DMS53 treated with DMSO at 0.1 percent for 48 hours (cell line): ENCODE measurements at regions not wholly inside any gene's neighbourhood (a gene's known extent, or its start where the extent isn't known, plus 50 kb on each side); places are given as distances from the start of the nearest gene placed in this dataset.
"Not testable (repeated sequence)": the region's sequence is repeated elsewhere in the genome, so short reads cannot be mapped to it uniquely, and the experiment has no call there.

Experiments used
- DNase-seq: peaks from one replicate; lab custom pipeline; 2025; ENCODE audit not compliant: unreplicated experiment; lab: John Stamatoyannopoulos, UW

DNA sequence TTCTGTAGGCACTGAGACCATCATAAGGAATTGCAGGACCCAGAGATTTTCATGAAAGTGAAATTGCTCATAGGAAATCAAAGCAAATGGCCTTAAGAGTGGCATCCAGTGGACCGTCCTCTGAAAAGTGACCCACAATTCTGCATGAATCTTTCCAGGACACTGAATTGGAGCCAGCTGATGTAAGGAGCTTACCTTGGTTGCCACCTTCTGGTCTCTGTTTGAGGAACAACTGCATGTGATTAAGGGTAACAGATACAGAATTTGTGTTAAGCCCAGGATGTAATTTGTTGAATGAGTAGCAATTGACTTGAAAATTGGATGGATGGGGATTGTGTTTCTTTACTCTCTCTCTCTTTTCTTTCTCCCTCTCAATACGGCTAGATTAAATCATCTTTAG, 49.9 kb upstream of the GAS1 start:
- no peak for DNase-seq

DNA sequence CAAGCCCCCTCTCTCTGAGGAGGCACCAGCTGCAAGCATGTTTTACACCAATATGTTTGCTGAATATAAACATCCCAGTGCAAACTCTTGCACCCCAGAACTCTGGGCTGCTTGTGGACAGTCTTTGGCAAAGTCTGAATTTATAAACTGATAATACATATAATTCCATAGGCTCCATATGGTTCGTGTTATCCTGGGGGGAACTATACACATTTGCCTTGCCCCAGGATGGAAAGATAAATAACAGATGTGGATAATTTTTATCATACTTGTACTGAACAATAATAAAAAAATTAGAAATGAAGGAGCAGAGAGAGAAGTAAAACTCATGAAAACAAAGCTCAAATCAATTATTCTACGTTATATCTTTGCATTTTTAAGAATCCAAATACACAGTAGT, 50.6 kb upstream of the GAS1 start:
- DNase-seq: no peak

DNA sequence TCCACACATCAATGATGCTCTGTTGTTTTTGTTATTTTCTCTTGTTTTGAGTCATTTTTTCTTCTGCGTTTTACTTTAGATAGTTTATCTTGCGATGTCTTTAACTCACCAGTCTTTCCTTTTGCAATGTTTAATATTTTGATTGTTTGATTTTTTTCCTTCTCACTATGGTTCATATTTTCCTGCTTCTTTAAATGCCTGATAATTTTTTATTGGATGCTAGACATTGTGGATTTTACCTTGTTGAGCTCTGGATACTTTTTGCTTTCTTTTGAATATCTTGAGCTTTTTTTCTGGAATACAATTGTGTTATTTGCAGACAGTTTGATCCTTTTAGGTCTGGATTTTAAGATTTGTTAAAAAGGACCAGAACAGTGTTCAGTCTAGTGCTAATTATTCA, 55.2 kb upstream of the GAS1 start:
- DNase-seq: no peak

GRCh38 chr9:87004016-87004415, 56.7 kb upstream of the GAS1 start:
- DNase-seq: no peak

GRCh38 chr9:87006956-87007355, 59.6 kb upstream of the GAS1 start:
- DNase-seq: no peak

DNA sequence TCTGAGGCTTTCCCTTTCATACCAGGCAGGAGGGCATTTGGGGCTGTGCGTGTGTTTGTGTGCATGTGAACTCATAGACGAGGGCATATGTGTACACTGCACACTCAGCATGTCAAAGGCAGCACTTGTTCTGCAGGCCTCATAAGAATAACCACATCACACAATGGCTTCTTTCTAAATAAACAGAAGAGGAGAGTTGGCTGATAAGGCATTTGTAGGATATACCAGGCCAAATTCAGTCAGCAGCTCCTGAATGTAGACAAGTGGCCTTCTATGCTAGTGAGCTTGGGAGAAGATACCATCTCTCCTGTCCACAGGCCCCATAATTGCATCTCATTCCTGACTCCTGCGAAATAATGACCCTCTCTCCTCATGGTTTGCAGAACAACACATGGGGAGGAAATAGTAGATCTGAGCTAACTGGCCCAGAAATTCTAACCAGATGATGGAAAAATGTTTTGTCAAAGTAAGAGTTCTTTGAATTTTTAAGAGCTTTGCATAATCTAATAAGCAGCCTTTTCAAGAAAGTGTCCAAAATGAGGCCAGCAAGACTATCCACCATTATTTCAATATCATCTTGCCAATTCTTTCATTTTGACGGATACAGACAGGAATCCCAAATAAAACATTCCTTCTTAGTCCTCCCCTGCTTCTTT, 60.5 kb upstream of the GAS1 start:
- DNase-seq: no peak

- DNase-seq: no peak
Observed at GRCh38 chr9:87008667-87009066, 61.4 kb upstream of the GAS1 start.

DNA sequence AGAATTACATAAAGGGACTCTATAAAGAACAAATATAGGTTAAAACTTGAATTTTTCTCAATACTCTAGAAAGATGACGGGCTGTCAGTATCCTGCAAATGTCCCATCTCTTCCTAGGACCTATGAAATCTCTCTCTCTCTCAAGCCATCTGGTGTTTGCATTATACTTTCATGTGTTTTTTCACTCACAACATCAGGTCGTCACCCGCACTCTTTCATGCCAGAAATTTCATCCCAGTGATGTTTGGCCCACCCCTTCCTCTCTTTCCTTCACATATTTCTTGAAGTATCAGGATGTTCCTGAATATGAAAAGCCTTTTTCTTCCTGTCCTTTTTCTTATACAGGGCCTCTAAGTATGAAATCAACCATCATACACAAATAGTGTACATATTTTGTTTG, 63.3 kb upstream of the GAS1 start:
- no peak for DNase-seq

DNA sequence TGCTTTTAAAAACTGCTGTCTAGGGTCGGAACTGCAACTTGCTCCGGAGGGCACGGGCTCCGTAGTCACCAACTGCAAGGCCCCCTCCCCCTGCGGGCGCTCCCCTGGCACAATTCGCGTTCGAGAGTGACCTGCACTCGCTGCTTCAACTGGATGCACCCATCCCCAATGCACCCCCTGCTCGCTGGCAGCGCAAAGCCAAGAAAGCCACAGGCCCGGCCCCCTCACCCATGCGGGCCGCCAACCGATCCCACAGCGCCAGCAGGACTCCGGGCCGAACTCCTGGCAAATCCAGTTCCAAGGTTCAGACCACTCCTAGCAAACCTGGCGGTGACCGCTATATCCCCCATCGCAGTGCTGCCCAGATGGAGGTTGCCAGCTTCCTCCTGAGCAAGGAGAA, 64.2 kb upstream of the GAS1 start:
- DNase-seq: no peak

GRCh38 chr9:87013490-87013889, 66.2 kb upstream of the GAS1 start:
- no peak for DNase-seq

- DNase-seq: no peak
Observed at GRCh38 chr9:87014436-87014835, 67.1 kb upstream of the GAS1 start.

DNA sequence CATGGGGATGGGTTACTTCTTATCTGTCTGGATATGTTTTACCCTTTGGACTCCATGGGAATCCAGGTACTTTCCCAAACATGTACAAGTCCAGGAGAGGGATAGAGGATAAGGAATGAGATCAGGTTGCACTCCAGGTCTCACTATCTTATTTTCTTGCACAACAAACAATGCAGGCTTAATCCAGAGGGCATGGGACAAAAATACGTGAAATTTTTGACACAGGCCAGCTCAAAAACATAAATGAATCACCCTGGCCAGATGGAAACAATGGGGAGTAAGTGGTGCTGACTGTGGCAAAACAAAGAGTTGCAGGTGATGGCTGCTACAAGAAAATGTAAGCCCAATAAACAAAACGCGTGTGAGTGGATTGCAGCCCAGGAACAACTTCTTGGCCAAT, 69.4 kb upstream of the GAS1 start:
- DNase-seq: no peak

GRCh38 chr9:87020169-87020950, 73.1 kb upstream of the GAS1 start:
- no peak for DNase-seq

DNA sequence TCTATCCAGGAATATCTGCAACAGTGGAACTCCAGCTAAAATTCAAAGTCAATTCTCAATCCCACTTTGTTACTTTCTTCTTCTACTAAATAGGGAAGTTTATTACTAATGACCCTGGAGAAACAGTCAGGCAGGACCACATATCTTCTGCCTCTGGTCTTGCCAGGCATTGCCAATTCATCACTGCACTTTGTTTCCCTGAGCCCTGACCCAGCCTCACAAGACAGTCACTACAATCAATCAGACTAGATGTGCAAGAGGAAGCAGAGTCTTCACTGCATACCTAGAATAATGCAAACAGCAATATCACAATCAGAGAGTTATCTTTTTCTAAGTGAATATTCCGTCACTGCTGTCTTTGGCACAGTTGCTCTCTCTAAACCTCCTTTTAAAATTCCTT, 74.9 kb upstream of the GAS1 start:
- DNase-seq: no peak

GRCh38 chr9:87026204-87026603, 78.9 kb upstream of the GAS1 start:
- no peak for DNase-seq

DNA sequence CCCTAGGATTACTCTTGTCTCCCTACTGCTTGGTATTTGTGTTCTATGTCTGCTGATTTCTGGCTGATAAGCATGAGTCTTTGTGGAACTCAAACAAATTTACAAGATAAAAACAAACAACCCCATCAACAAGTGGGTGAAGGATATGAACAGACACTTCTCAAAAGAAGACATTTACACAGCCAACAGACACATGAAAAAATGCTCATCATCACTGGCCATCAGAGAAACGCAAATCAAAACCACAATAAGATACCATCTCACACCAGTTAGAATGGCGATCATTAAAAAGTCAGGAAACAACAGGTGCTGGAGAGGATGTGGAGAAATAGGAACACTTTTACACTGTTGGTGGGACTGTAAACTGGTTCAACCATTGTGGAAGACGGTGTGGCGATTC, 81.5 kb upstream of the GAS1 start:
- DNase-seq: not testable (repeated sequence)

DNA sequence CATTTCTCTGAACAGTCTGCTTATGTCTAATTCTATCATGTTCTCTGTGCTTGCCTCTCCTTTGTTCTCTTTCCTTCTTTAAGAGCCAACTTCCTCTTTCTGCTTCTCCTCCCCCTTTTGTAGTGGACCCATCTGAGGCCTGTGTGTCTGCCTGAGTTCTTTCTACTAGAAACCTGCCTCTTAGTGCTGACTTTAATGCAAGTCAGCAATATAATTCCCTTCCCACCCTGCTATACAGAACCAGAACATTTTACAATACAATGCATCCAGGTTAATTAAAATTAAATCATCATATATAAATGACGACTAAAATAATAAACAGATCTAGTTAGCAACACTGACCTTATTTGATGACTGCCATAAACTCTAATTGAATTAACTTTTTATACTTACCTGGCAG, 82.6 kb upstream of the GAS1 start:
- DNase-seq: no peak

- no peak for DNase-seq
Observed at GRCh38 chr9:87034841-87035240, 87.5 kb upstream of the GAS1 start.

- DNase-seq: no peak
Observed at GRCh38 chr9:87035879-87036278, 88.6 kb upstream of the GAS1 start.

- no peak for DNase-seq
Observed at GRCh38 chr9:87036506-87036905, 89.2 kb upstream of the GAS1 start.

GRCh38 chr9:87039809-87040392, 92.6 kb upstream of the GAS1 start:
- DNase-seq: no peak

GRCh38 chr9:87040410-87041009, 93.2 kb upstream of the GAS1 start:
- DNase-seq: no peak
